ENCODE measurements at regions not wholly inside any gene's neighbourhood (a gene's known extent, or its start where the extent isn't known, plus 50 kb on each side); places are given as distances from the start of the nearest gene placed in this dataset.

DNA sequence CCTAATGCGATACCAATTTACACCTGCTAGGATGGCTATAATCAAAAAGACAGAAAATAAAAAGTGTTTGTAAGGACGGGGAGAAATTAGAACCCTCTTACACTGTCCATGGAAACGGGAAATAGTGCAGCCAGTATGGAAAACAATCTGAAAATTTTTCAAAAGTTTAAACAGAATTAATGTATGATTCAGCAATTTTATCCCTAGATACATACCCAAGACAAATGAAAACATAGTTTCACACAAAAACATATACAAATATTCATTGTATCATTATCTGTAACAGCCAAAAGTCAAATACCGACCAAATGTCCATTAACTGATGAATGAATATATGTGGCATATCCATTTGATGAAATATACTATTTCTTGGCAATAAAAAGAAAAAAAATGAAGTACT lies 313.5 kb upstream of the GYPC start:
- H2AFZ ChIP-seq (ENCODE audit: low read length) = no peak overlapping the region
- no peaks in the 10 kb centered on the region for H3K27me3 ChIP-seq (ENCODE audit: insufficient read depth, low read length, poor library complexity, severe bottlenecking)
- no peaks in the 10 kb centered on the region for H3K9me3 ChIP-seq (ENCODE audit: insufficient read depth, low read depth, low read length)
- no peaks in the 10 kb centered on the region for H3K36me3 ChIP-seq (ENCODE audit: insufficient read depth, low read length)
- H3K9ac ChIP-seq (ENCODE audit: low read depth, low read length, poor library complexity, severe bottlenecking) = no peak overlapping the region
- H3K9me2 ChIP-seq (replicated peaks; ENCODE audit: low read depth, low read length) = 0 out of 2 replicates have a peak, but pooled peaks cover 3% of the 10 kb centered on the region
- H3K79me2 ChIP-seq (ENCODE audit: insufficient read depth, low read length) = no peaks in the 10 kb centered on the region
- TF ChIP-seq, protein P1, sequence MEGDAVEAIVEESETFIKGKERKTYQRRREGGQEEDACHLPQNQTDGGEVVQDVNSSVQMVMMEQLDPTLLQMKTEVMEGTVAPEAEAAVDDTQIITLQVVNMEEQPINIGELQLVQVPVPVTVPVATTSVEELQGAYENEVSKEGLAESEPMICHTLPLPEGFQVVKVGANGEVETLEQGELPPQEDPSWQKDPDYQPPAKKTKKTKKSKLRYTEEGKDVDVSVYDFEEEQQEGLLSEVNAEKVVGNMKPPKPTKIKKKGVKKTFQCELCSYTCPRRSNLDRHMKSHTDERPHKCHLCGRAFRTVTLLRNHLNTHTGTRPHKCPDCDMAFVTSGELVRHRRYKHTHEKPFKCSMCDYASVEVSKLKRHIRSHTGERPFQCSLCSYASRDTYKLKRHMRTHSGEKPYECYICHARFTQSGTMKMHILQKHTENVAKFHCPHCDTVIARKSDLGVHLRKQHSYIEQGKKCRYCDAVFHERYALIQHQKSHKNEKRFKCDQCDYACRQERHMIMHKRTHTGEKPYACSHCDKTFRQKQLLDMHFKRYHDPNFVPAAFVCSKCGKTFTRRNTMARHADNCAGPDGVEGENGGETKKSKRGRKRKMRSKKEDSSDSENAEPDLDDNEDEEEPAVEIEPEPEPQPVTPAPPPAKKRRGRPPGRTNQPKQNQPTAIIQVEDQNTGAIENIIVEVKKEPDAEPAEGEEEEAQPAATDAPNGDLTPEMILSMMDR (conservative IDR thresholded peaks at IDR 0.05; ENCODE audit: low read length) = no peak
- TF ChIP-seq EZH2phosphoT487 (IDR thresholded peaks at IDR 0.05; ENCODE audit: borderline replicate concordance) = no peak
- no peaks in the 10 kb centered on the region for H4K20me1 ChIP-seq (ENCODE audit: insufficient read depth, low read length, poor library complexity, severe bottlenecking)
- no peaks in the 10 kb centered on the region for H3K4me1 ChIP-seq (ENCODE audit: insufficient read depth, low read length, poor library complexity, severe bottlenecking)
- no peak overlapping the region for H3K4me2 ChIP-seq (ENCODE audit: low read depth, low read length, poor library complexity, severe bottlenecking)
- H3K4me3 ChIP-seq (ENCODE audit: low read length, poor library complexity, severe bottlenecking) = no peak overlapping the region
- no peaks in the 10 kb centered on the region for H3F3A ChIP-seq (ENCODE audit: low read depth)

DNA sequence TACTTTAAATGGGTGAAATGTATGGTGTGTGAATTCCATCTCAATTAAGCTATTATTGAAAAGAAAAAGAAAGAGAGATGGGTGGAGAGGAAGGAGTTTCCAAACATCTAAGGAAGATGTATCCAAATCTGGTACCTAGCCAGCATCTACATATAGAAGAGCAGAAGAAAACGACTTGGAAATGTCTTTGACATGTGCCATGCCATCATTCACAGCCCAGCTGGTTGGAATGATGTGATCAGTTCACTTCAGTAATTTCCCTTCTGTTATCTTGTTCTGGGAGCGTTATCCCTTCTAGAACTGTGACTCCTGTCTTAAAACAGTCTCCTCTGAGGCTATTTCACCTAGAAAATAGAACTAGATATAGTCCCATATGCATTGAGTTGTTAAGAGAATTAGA lies 312.8 kb upstream of the GYPC start:
- no peaks in the 10 kb centered on the region for H3K79me2 ChIP-seq (ENCODE audit: insufficient read depth, low read length)
- H3K4me2 ChIP-seq (ENCODE audit: low read depth, low read length, poor library complexity, severe bottlenecking) = no peak overlapping the region
- no peaks in the 10 kb centered on the region for H3K27me3 ChIP-seq (ENCODE audit: insufficient read depth, low read length, poor library complexity, severe bottlenecking)
- TF ChIP-seq, protein P1 (conservative IDR thresholded peaks at IDR 0.05; ENCODE audit: low read length) = no peak
- TF ChIP-seq EZH2phosphoT487 (IDR thresholded peaks at IDR 0.05; ENCODE audit: borderline replicate concordance) = no peak
- no peak overlapping the region for H2AFZ ChIP-seq (ENCODE audit: low read length)
- H3K9me2 ChIP-seq (replicated peaks; ENCODE audit: low read depth, low read length) = 0 out of 2 replicates have a peak, but pooled peaks cover 3% of the 10 kb centered on the region
- no peak overlapping the region for H3K9ac ChIP-seq (ENCODE audit: low read depth, low read length, poor library complexity, severe bottlenecking)
- H3K36me3 ChIP-seq (ENCODE audit: insufficient read depth, low read length) = no peaks in the 10 kb centered on the region
- H3F3A ChIP-seq (ENCODE audit: low read depth) = no peaks in the 10 kb centered on the region
- no peaks in the 10 kb centered on the region for H3K9me3 ChIP-seq (ENCODE audit: insufficient read depth, low read depth, low read length)
- no peak overlapping the region for H3K4me3 ChIP-seq (ENCODE audit: low read length, poor library complexity, severe bottlenecking)
- no peaks in the 10 kb centered on the region for H4K20me1 ChIP-seq (ENCODE audit: insufficient read depth, low read length, poor library complexity, severe bottlenecking)
- H3K4me1 ChIP-seq (ENCODE audit: insufficient read depth, low read length, poor library complexity, severe bottlenecking) = no peaks in the 10 kb centered on the region

DNA sequence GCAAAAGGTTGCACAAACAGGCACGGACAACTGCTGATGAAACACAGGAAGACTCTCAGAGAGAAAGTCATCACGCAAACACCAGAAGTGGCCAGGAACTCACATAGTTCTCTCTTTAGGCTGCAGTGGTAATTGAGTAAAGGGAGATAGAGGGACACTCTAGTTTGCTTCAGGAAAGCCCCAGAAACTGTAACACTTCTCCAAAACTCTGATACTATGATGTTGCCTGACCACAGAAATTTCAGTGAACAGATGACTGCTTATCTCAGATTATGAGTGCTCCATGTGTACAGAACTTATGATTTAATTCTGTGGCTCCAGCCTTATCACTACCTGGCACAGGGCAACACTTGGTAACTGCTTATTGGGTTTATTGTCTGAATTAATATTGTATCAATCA lies 311.5 kb upstream of the GYPC start:
- Histone ChIP-seq H3K9ac (ENCODE audit: low read depth, low read length, poor library complexity, severe bottlenecking) (no peak overlapping the region), H3K4me1 (ENCODE audit: insufficient read depth, low read length, poor library complexity, severe bottlenecking) (no peaks in the 10 kb centered on the region), H3K36me3 (ENCODE audit: insufficient read depth, low read length) (no peaks in the 10 kb centered on the region), H3K9me2 (replicated peaks; ENCODE audit: low read depth, low read length) (0 out of 2 replicates have a peak, but pooled peaks cover 3% of the 10 kb centered on the region), H3K79me2 (ENCODE audit: insufficient read depth, low read length) (no peaks in the 10 kb centered on the region), H2AFZ (ENCODE audit: low read length) (no peak overlapping the region), H3K4me3 (ENCODE audit: low read length, poor library complexity, severe bottlenecking) (no peak overlapping the region), H4K20me1 (ENCODE audit: insufficient read depth, low read length, poor library complexity, severe bottlenecking) (no peaks in the 10 kb centered on the region), H3K4me2 (ENCODE audit: low read depth, low read length, poor library complexity, severe bottlenecking) (no peak overlapping the region), H3F3A (ENCODE audit: low read depth) (no peaks in the 10 kb centered on the region), H3K27me3 (ENCODE audit: insufficient read depth, low read length, poor library complexity, severe bottlenecking) (no peaks in the 10 kb centered on the region), H3K9me3 (ENCODE audit: insufficient read depth, low read depth, low read length) (no peaks in the 10 kb centered on the region)
- TF ChIP-seq EZH2phosphoT487 (IDR thresholded peaks at IDR 0.05; ENCODE audit: borderline replicate concordance) = no peak
- TF ChIP-seq, protein P1 (conservative IDR thresholded peaks at IDR 0.05; ENCODE audit: low read length) = no peak

Measured in Loucy (cell line).